CD4-positive, alpha-beta T cell treated with Interferon gamma for 1 hour (primary cell): ENCODE measurements at regions not wholly inside any gene's neighbourhood (a gene's known extent, or its start where the extent isn't known, plus 50 kb on each side); places are given as distances from the start of the nearest gene placed in this dataset.
A peak's percentile ranks its signal among the peaks of the same experiment; 100 is the strongest.
"Not testable (repeated sequence)": the region's sequence is repeated elsewhere in the genome, so short reads cannot be mapped to it uniquely, and the experiment has no call there.

Experiments
- DNase-seq: peaks from one replicate; pipeline ENCODE4 v3.0.0-alpha.2; 2020

DNA sequence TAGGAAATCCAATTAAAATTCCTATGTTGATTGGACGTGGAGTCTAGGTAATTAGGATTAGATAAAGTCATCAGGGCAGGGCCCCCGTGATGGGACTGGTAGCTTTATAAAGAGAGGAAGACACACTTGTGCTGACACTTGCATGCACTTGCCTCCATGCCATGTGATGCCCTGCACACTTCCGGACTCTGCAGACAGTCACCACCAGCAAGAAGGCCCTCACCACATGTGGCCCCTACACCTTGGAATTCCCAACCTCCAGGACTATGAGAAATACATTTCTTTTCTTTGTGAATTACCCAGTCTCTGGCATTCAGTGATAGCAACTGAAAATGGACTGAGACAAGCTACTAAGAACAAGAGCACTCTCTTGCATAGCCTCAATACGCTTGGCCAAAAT, 90.6 kb downstream of the CRYGS start:
- no peak for DNase-seq

DNA sequence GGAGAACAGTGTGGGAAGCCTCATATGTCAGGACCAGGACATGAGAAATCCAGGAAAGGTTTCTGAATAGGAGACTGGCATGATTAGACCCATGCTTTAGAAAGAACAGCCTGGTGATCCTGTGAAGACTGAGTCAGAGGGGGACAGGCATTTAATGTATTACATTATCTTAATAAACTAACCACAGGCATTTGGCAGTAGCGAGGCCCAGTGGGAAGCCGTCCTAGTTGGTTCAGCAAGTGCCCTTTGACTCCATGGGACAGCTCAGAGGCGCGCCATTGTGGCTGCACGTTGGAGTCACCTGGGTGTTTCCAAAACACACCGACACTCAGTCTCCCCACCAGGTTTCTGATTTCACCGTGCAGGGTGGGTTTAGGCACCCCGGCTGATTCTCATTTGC, 90.5 kb upstream of the DGKG start:
- no peak for DNase-seq

DNA sequence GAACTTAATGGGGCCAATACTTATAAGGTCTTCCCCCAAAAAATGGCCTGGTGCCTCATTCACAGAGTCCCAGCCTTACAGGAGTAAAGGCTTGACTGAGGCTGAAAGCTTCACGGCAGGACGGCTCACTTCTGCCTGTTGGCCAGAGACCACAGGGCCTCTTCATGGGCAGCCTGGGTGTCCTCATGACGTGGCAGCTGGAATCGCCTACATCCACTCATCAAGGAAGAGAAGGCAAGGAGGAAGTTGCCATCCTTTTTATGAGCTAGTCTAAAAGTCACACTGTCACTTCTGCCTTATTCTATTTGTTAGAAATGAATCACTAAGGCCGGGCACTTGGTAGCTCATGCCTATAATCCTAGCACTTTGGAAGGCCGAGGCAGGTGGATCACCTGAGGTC, 89.3 kb upstream of the DGKG start:
- DNase-seq: no peak

DNA sequence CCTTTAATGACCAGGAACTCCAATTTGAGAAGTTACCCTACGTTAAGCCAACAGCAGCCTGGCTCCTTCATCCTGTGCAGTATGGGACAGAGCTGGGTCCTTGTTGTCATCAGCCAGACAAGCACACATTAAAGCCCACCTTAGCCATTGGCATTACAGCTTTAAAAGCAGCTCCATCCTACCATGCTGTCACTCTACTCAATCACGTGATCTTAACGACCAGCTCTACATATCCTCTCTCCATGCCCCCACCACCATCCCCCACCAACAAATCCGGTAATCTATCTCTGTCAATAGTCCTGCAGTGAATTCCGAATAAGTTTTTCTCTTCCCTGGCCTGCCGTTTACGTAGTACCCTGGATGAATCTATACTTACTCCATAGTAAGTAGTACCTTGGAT, 82.9 kb upstream of the DGKG start:
- DNase-seq: no peak

DNA sequence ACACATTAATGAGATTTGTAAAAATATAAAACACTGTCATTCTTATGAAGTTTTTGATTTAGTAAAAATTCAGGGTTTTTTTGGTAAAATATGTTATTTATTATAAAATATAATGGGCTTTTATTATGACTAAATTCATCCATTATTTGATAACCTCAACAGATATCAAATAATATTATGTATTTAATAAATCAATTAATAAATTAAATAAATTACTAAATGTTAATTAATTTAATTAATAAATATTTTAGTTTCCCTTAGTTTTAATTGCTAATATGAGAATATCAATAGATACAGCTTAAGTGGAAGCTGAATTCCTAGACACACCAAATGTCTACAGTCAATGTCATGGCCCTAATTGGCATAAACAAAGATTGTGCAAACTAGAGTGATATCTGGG, 82.3 kb upstream of the DGKG start:
- no peak for DNase-seq

DNA sequence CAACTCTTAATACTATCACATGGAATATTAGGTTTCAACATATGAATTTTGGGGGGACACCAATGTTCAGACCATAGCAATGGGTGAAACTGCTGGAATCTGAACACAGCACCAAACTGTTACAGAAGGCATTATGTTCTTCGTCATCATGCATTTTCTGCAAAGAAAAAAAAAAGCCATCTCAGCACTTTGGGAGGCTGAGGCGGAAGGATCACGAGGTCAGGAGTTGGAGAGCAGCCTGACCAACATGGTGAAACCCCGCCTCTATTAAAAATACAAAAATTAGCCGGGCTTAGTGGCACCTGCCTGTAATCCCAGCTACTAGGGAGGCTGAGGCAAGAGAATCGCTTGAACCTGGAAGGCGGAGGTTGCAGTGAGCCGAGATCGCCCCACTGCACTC, 80.9 kb upstream of the DGKG start:
- DNase-seq: not testable (repeated sequence)

DNA sequence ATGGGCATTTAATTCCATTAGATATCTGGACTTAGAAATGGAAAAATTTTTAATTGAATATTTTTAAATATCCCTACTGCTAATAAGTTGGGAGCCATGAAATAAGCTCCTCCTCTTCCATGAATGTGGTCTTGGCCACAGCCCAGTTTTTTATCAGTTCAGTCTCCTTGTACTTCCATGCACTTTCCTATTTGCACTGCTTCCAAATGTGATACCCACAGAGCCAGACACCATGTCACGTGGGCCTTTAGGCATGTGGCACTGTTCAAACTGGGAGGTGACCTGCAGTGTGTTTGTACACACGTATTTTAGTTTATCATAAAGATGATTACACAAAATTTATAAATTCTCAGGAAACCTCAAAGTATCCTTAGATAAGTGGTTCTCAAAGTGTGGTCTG, 80.1 kb upstream of the DGKG start:
- DNase-seq: no peak

DNA sequence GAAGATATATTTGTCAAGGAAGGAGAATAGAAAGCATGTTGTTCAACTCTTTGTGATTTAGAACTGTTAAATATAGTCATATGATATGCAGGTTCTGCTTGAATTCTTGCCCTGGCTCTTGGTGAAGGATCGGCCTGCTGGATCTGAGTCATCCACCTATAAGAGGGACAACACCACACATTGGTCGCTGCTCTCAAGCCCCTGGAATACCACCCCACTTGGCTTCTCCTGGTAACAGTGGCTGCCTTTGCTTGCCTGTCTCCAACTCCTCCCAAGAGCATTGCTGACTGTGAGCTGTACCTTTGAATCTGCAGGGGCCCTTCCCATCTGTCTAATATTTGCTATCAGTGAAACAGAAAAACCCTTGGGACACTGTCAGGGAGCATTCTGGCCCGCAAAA, 78.9 kb upstream of the DGKG start:
- no peak for DNase-seq

DNA sequence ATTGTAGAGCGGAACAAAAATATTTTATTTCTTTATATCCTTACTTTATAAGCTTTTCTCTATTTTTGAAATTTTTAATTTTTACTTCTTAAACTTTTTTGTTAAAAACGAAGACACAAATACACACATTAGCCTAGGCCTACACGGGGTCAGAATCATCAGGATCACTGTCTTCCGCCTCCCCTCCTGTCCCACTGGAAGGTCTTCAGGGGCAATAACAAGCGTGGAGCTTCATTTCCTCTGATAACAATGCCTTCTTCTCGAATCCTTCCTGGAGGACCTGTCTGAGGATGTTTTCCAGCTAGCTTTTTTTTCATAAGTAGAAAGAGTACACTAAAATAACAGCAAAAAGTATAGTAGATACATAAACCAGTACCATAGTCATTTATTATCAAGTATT, 77.7 kb upstream of the DGKG start:
- no peak for DNase-seq

DNA sequence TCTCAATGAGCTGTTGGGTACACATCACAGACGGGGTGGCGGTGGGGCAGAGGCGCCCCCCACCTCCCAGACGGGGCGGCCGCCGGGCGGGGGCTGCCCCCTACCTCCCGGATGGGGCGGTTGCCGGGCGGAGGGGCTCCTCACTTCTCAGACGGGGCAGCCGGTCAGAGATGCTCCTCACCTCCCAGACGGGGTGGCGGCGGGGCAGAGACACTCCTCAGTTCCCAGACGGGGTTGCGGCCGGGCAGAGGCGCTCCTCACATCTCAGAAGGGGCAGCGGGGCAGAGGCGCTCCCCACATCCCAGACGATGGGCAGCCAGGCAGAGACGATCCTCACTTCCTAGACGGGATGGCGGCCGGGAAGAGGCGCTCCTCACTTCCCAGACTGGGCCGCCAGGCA, 73.3 kb upstream of the DGKG start:
- not testable (repeated sequence) for DNase-seq

DNA sequence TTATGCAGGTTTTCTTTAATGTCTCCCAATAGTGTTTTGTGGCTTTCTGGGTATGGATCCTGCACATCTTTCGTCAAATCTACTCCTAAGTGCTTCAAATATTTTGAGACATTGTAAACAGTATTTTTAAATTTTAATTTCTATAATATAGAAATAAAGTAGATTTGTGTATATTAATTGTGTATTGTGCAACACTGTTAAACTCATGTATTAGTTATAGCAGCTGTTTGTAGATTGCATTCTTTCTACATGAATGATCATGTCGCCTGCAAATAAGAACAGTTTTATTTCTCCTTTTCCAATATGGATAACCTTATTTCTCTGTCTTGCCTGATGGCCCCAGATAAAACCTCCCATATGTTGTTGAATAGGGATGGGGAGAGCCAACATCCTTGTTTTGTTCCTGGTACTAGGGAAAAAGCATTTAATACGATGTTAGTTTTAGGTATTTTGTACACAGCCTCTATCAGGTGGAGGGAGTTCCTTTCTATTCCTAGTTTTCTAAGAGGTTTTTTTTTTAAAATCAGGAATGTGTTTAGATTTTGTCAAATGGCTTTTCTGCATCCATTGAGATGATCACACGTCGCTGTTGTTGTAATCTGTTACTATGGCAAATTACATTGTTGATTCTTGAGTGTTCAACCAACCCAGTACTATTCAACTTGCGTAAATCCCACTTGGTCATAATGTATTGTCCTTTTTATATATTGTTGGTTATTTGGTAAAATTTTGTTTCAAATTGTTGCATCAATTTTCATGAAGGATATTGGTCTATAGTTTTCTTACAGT, 71.1 kb upstream of the DGKG start:
- no peak for DNase-seq

DNA sequence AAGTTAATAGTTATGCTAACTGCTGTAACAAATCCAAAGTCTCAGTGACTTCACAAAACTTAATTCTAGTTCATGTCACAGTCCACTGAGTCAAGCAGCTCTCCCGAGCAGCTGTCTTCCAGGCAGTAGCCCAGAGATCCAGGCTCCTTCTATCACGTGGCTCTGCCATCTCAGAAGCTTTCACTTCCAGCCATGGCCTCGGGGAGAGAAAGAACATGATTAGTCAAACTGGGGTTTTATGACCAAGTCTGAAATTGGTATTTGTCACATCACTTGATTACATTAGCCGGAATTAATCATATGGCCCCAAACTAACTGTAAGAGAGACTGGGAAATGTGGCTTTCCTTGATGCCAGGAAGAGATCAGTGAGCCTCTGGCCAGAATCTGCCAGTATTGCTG, 70.2 kb upstream of the DGKG start:
- no peak for DNase-seq

DNA sequence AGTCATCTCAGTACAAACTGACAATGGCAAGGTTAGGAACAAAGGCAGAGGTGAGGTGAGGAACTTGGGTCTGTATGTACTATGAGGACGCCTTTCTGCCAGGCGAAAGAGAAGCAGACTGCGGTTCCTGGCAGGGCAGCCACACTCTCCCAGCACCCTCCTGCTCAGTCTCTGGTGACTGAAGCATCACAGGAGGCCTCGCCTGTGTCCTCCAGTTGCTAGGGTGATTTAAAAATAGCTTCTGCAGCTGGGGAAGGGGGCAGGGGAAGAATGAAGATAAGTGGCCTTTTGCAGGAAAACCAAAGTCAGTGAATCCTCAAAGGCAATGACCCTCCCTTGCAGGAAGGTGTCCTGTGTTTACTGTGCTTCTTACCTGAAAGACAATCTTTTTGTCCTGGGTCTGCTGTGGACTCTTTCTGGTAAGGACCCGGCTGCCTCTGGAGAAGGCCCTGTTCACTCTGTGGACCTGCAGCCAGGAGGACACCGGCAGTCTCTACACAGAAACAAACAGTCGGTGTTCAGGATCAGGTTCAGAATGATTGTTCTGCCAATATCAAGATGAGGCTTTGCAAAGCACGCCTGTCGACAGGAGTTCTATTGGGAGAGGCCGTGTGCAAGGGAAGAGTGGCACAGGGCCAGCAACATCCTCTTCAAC, 65.7 kb upstream of the DGKG start:
- DNase-seq: no peak

DNA sequence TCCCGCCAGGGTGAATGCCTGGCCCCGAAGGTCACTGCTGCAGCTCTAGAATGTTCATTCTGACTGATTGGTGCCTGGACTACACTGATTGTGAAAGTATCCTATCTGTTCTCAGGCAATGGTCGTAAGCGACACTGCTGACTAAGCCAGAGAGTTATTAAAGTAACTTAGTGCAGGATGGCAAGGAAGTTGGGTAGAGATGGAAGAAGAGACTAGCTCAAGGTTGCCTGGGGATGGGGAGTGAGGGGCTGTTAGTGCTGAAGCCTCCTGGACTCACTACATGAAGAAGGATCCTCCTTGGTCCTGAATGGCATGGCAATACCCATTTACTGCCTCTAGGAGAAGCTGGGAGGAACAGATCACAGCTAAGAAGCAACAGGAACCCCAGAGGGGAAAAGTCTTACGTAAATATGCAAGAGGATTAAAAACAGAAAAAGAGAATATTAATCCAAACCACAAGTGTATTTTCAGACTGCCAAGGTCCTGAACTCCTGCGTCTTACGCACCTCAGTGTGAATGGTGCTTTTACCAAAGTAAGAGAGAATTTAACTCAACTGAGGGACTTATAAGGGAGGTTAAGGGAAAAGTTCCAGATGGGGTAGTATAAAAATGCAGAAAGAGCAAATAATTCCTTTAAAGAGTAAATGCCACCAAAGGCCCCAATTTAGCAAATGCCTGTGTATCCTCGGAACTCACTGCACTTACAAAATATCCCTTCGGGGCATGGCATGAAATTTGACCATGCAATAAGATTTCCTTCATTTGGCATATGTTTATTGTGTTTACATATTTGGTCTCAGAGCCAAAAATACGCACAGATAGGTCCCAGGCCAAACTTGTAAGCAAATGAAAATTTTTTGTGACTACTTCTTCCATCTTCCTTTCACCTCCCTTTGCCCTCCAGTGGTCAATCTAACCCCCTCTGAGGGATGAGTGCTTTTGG, 64.0 kb upstream of the DGKG start:
- no peak for DNase-seq

DNA sequence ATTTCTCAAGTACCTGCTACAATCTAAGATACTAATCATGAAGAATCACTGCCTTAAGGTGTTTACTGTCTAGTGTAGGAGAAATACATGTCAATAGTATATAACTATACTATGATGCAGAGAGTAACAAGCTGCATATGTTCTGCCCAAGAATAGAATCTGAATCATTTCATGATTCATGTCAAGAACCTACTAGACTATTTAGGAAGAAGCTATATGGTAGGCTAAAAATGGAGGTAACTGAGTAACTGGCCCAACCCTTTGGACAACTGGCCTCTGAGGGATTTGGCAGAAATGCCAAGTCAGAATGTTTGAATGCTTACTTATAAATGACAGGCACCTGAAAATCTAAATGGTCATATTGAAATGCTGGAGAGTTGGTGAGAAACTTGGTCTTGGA, 59.9 kb upstream of the DGKG start:
- DNase-seq: no peak

DNA sequence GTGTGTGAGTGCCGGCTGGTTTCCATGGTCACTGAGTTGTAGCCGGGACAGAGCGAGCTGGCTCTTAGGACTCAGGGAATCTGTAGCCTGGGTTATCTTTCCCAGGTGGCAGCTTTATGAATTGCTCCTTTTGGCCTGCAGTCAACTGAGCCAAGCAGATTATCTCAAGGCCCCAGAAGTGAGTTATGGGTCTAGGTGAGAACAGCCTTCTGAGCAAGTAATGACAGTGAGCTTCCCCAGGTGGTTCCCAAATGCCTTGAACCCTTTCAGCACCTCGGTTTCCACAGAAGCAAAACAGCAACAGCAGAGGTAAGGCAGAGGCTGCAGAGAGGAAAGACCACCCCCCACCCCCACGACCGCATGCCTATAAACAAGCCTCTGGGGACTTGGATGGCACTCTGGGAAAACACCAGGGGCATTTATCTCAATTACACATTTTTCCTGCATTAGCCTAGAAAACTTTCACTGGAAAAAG, 56.7 kb upstream of the DGKG start:
- DNase-seq: no peak

DNA sequence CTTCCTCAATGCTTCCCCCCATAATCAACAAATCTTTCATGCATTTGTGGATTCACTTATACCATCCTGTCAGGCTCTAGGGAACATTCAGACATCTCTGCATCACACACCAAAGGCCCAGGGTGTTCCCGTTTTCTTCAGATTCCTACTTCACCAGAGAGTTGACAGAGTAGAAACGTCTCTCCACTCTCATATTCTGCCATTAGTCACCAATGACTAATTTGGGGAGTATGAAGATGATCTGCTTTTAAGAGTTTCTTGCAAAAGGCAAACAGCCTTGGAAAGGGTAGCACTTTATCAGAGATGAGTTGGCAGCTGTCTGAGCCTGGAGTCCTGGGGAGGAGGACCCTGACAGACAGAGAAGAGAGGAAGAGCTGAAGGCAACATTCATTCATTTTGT, 55.8 kb upstream of the DGKG start:
- no peak for DNase-seq

DNA sequence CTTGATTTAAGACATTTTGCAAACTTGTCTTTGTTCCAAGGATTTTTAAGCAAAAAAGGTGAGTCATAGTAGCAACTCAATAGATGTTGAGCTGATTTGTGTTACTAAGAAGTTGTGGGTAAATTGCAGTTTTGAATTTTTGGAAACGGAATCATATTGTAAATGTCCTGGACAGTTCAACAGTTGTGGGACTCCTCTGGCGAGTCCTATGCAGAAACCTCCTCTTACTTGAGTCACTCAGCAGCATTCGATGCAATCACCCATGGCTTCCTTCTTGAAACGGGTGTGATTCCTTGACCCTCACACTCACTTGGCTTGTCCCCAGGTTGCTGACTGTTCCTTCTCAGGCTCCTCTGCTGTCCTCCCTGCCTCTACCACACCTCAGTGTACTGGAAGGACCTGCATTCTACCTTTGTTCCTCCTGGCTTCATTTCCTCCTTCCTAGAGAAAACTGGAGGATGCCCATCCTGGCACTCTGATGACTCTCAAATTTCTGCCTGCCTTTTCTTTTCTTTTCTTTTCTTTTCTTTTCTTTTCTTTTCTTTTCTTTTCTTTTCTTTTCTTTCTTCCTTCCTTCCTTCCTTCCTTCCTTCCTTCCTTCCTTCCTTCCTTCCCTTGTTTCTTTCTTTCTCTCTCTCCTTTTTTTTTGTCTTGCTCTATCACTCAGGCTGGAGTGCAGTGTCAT, 52.8 kb upstream of the DGKG start:
- no peak for DNase-seq

DNA sequence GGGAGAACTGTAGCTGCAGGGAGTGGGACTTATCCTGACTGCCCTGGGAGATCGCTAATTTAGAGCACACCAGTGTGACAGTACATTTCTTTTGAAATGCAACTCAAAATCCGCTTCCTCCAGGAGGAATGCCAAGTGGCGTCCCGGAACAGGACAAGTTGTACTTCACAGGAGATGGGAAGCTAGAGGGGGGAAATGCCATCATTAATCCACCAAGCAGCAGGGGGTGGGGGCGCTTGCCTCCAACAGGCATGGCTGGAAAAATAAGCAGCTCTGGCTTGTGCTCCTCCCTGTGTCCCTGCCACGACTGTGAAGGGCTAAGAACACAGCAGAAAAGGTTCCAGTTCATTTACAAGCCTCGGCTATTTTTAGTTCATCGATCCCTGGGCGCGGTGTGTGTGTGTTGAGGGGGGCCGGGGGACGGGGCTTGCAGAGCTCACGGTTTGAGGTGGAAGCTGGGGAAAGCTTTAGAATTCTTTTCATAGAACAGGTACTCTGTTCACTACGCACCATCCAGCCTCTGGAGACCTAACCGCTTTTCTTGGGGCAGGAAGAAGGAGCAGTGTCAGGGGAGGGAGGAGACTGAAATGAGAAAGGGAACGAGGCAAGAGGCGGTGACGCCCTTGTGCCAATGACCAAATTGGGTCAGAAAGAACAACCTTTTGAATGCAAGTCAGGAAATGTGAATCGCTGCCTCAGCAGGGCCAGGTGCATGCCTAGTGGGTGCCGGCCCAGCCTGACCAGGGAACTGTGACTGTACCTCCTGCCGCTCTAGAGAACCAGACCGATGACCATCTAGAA, 51.8 kb upstream of the DGKG start:
- DNase-seq: peak; percentile 10

DNA sequence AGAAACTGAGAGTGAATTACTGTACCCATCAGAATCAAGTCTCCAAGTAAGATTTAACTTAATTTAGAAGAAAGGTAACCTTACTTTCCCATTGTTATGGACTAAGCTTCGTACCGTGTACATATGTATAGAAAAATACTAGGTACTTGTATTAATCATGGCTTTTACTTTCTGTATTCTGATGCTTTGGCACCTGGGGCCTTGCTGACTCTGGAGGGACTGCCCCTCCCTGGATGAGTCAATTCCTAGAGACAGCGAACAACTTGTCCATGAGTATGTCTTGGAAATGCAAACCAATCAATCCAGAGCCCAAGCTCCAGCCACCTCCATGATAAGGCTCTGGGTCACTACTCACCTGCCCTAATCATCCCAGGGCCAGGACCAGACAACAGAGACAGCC, 50.0 kb upstream of the DGKG start:
- DNase-seq: no peak
